Lung (tissue), 11 donors: ENCODE measurements at regions not wholly inside any gene's neighbourhood (a gene's known extent, or its start where the extent isn't known, plus 50 kb on each side); places are given as distances from the start of the nearest gene placed in this dataset.

Source experiments
- ATAC-seq: fragments of 200-7000 bp; cut with Tn5 transposase; one replicate; pipeline ENCODE4 v1.9.1; 2020; ENCODE audit warnings: moderate number of reproducible peaks; ENCODE audit not compliant: insufficient read depth, low FRiP score
- DNase-seq, 3 donors: peaks; one replicate each; pipeline ENCODE4 v3.0.0-alpha.2; 2013 to 2017
- H3K27ac ChIP-seq, 2 donors: one replicate each; pipeline ENCODE4 v1.5.1; 2013; ENCODE audit warnings: mild to moderate bottlenecking in 2 of 2, moderate library complexity in 2 of 2, control low read depth in 1 of 2, inconsistent platforms in 1 of 2, low read depth in 1 of 2, low read length in 1 of 2
- H3K27me3 ChIP-seq, 3 donors: one replicate each; pipeline ENCODE4 v1.5.1; 2013; ENCODE audit warnings: low read length in 2 of 3; ENCODE audit not compliant: control insufficient read depth in 3 of 3, insufficient read depth in 3 of 3
- H3K36me3 ChIP-seq, 4 donors: one replicate each; pipeline ENCODE4 v1.5.1; 2013; ENCODE audit warnings: low read length in 4 of 4, mild to moderate bottlenecking in 1 of 4, moderate library complexity in 1 of 4; ENCODE audit not compliant: control insufficient read depth in 4 of 4, insufficient read depth in 4 of 4
- H3K4me1 ChIP-seq, 5 donors: one replicate each; pipeline ENCODE4 v1.5.1; 2013; ENCODE audit warnings: low read length in 5 of 5, mild to moderate bottlenecking in 2 of 5, moderate library complexity in 1 of 5; ENCODE audit not compliant: control insufficient read depth in 5 of 5, insufficient read depth in 5 of 5
- H3K4me3 ChIP-seq: one replicate; pipeline ENCODE4 v1.5.1; 2013; ENCODE audit warnings: mild to moderate bottlenecking, control low read depth, moderate library complexity
- H3K9ac ChIP-seq, 2 donors: one replicate each; pipeline ENCODE4 v1.5.1; 2013; ENCODE audit warnings: low read length in 2 of 2, control low read depth in 1 of 2; ENCODE audit not compliant: insufficient read depth in 1 of 2
- H3K9me3 ChIP-seq, 4 donors: one replicate each; pipeline ENCODE4 v1.5.1; 2013; ENCODE audit warnings: low read length in 3 of 4, mild to moderate bottlenecking in 1 of 4, moderate library complexity in 1 of 4; ENCODE audit not compliant: control insufficient read depth in 4 of 4, insufficient read depth in 3 of 4
- WGBS, 2 donors: extraction: QIAGEN DNeasy Blood & Tissue Kit; methylation state at CpG; one replicate each; pipeline ENCODE4 v1.1.7; 2013; 5-methylcytosine and 5-hydroxymethylcytosine counted together
- TF ChIP-seq, protein P1 (sequence below): IDR thresholded peaks from 2 replicates; pipeline ENCODE4 v1.5.1; 2012; ENCODE audit warnings: mild to moderate bottlenecking; ENCODE audit errors: control extremely low read depth, extremely low read depth
- donor health status: control.
- donor health status: control.
- donor health status: Bipolar disorder and iron deficiency.
- donor health status: healthy.
- donor health status: DM: yes; HTN: yes; CAD: no.

DNA sequence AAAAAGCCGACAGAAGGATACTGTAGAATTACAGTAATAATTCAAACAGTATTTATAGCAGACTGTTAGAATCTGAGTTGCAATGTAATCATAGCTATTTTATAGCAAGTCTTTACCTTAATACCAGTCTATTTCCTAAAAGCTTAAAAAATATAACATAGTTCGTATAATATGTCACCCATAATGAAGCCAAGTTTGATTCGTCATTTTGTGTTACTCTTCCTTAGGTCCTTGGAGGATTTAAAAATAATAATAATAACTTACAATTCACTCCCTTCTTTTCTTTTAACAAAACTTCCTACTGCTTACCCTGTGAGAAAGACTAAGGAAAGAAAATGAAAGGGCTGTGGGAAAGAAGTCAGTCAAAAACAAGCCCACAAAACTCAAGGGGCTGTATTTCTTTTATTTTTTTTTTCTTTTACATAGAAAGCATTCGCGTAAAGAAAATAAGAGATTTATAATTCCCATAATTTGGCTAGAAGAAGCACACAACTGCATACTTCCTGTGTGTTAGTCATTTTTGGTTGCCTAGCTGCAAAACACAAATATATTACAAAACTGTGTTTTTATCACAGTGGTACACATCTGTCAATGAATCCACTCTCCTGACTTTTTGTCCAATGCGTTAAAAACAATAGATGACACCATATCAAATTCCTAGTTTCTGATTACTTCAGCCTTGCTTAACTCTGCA, 187.2 kb upstream of the CELF2 start:
- Histone ChIP-seq H3K36me3 (peaks cover 0 to 4% (median 0%) of the 10 kb centered on the region in 4 donors), H3K27me3 (no peaks in the 10 kb centered on the region), H3K9me3 (peaks cover 0 to 4% (median 0%) of the 10 kb centered on the region in 4 donors), H3K9ac (peak overlapping the region in 1 of 2 donors; percentile 75), H3K4me1 (peaks cover 2 to 42% (median 9%) of the 10 kb centered on the region in 5 donors), H3K4me3 (no peak overlapping the region), H3K27ac (peak overlapping the region in 1 of 2 donors; percentile 53)
- 61 to 78% methylated on average over 6 of the region's 6 CpGs for WGBS, 2 donors
- ATAC-seq (peak; percentile 32), DNase-seq (peak in 2 of 3 donors; percentile 91 to 92)
- TF ChIP-seq, protein P1, sequence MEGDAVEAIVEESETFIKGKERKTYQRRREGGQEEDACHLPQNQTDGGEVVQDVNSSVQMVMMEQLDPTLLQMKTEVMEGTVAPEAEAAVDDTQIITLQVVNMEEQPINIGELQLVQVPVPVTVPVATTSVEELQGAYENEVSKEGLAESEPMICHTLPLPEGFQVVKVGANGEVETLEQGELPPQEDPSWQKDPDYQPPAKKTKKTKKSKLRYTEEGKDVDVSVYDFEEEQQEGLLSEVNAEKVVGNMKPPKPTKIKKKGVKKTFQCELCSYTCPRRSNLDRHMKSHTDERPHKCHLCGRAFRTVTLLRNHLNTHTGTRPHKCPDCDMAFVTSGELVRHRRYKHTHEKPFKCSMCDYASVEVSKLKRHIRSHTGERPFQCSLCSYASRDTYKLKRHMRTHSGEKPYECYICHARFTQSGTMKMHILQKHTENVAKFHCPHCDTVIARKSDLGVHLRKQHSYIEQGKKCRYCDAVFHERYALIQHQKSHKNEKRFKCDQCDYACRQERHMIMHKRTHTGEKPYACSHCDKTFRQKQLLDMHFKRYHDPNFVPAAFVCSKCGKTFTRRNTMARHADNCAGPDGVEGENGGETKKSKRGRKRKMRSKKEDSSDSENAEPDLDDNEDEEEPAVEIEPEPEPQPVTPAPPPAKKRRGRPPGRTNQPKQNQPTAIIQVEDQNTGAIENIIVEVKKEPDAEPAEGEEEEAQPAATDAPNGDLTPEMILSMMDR: no peak

DNA sequence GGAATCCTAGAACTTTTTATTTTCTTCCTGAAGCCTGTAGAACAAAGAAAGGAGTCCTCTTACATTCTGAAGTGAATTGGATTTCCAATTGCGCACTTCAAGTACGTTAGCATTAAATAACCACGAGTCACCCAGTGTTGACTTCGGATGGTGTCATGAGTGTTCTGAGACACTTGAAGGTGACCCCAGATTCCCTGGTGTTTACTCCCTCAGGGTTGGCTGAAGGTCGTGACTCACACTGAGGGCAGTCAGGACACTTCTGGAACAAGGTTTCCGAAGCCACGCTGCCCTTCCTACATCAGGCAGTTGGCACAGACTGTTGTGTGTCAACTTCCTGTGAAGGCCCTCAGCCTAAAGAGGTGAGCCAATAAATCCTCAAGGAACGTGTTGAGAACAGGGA, 186.6 kb upstream of the CELF2 start:
- H3K27ac ChIP-seq: peak overlapping the region; percentile 42 to 69
- WGBS, 2 donors: 48 to 73% methylated on average over 8 of the region's 8 CpGs
- ATAC-seq (peak; percentile 87), DNase-seq (peak in 1 of 3 donors; percentile 57)
- H3K4me1 ChIP-seq: peaks cover 2 to 37% (median 9%) of the 10 kb centered on the region in 5 donors
- H3K9me3 ChIP-seq: peaks cover 0 to 4% (median 0%) of the 10 kb centered on the region in 4 donors
- TF ChIP-seq, protein P1: no peak
- H3K27me3 ChIP-seq: no peaks in the 10 kb centered on the region
- no peak overlapping the region for H3K4me3 ChIP-seq
- H3K36me3 ChIP-seq: peaks cover 0 to 4% (median 0%) of the 10 kb centered on the region in 4 donors
- peak overlapping the region in 1 of 2 donors; percentile 75 for H3K9ac ChIP-seq

DNA sequence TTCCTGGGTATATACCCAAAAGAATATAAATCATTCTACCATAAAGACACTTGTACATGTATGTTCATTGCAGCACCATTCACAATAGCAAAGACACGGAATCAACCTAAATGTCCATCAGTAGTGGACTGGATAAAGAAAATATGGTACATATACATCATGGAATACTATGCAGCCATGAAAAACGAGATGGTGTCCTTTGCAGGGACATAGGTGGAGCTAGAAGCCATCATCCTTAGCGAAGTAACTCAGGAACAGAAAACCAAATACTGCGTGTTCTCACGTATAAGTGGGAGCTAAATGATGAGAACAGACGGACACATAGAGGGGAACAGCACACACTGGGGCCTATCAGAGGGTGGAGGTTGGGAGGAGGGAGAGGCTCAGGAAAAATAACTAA, 183.7 kb upstream of the CELF2 start:
- no peak overlapping the region for H3K4me3 ChIP-seq
- peaks cover 0 to 7% (median 0%) of the 10 kb centered on the region in 4 donors for H3K36me3 ChIP-seq
- H3K27ac ChIP-seq: no peak overlapping the region
- TF ChIP-seq, protein P1: no peak
- DNase-seq: no peak
- H3K4me1 ChIP-seq: peaks cover 2 to 22% (median 5%) of the 10 kb centered on the region in 5 donors
- whole genome bisulfite sequencing, 2 donors: 91 to 94% methylated on average over 6 of the region's 6 CpGs
- H3K27me3 ChIP-seq: no peaks in the 10 kb centered on the region
- no peak for ATAC-seq
- no peak overlapping the region for H3K9ac ChIP-seq
- peaks cover 0 to 4% (median under 1%) of the 10 kb centered on the region in 4 donors for H3K9me3 ChIP-seq
